ENCODE measurements at regions not wholly inside any gene's neighbourhood (a gene's known extent, or its start where the extent isn't known, plus 50 kb on each side); places are given as distances from the start of the nearest gene placed in this dataset.
A peak's percentile ranks its signal among the peaks of the same experiment; 100 is the strongest.

- no peaks in the 10 kb centered on the region for H3K4me1 ChIP-seq
- no peak overlapping the region for H3K4me3 ChIP-seq
- peaks cover 20 to 33% of the 10 kb centered on the region in 2 donors for H3K36me3 ChIP-seq
- intact Hi-C loops (cut with DNase I) = no loop called here
- H3K27ac ChIP-seq = no peak overlapping the region
- DNase-seq (ENCODE audit: low spot score in 2 of 2) = peak in 1 of 2 donors; percentile 35
- H3K27me3 ChIP-seq = no peaks in the 10 kb centered on the region
- H3K9me3 ChIP-seq = no peaks in the 10 kb centered on the region
- TF ChIP-seq CTCF (IDR thresholded peaks at IDR 0.05) = no peak
Measured at GRCh38 chr16:27703121-27703520, 153.2 kb downstream of the KATNIP start.

GRCh38 chr16:27703545-27703944 is 153.6 kb downstream of the KATNIP start:
- Histone ChIP-seq H3K36me3 (peaks cover 16 to 29% of the 10 kb centered on the region in 2 donors), H3K27ac (no peak overlapping the region)
- no peak for TF ChIP-seq CTCF (IDR thresholded peaks at IDR 0.05)

GRCh38 chr16:27704252-27704651 is 154.3 kb downstream of the KATNIP start:
- no peak for TF ChIP-seq CTCF (IDR thresholded peaks at IDR 0.05)
- intact Hi-C loops (cut with DNase I) = no loop called here
- no peaks in the 10 kb centered on the region for H3K4me1 ChIP-seq
- no peaks in the 10 kb centered on the region for H3K9me3 ChIP-seq
- DNase-seq (ENCODE audit: low spot score in 2 of 2) = no peak
- H3K27me3 ChIP-seq = no peaks in the 10 kb centered on the region
- H3K27ac ChIP-seq = no peak overlapping the region
- H3K4me3 ChIP-seq = no peak overlapping the region
- H3K36me3 ChIP-seq = peaks cover 10 to 24% of the 10 kb centered on the region in 2 donors

More at GRCh38 chr16:27703545-27703944, 153.6 kb downstream of the KATNIP start:
- intact Hi-C loops (cut with DNase I) = no loop called here
- Histone ChIP-seq H3K27me3 (no peaks in the 10 kb centered on the region), H3K9me3 (no peaks in the 10 kb centered on the region), H3K4me1 (no peaks in the 10 kb centered on the region), H3K4me3 (no peak overlapping the region)
- DNase-seq (ENCODE audit: low spot score in 2 of 2) = no peak

- intact Hi-C loops (cut with DNase I) = no loop called here
- no peak for TF ChIP-seq CTCF (IDR thresholded peaks at IDR 0.05)
- DNase-seq (ENCODE audit: low spot score in 2 of 2) = no peak
- peaks cover 10 to 28% of the 10 kb centered on the region in 2 donors for H3K36me3 ChIP-seq
- no peak overlapping the region for H3K4me3 ChIP-seq
- H3K27me3 ChIP-seq = no peaks in the 10 kb centered on the region
- no peaks in the 10 kb centered on the region for H3K4me1 ChIP-seq
- no peaks in the 10 kb centered on the region for H3K9me3 ChIP-seq
- no peak overlapping the region for H3K27ac ChIP-seq
Measured at GRCh38 chr16:27706156-27706865, 156.4 kb downstream of the KATNIP start.

- Histone ChIP-seq H3K36me3 (peaks cover 10 to 28% of the 10 kb centered on the region in 2 donors), H3K4me3 (no peak overlapping the region), H3K4me1 (no peaks in the 10 kb centered on the region), H3K27ac (no peak overlapping the region), H3K9me3 (no peaks in the 10 kb centered on the region), H3K27me3 (no peaks in the 10 kb centered on the region)
- no peak for DNase-seq (ENCODE audit: low spot score in 2 of 2)
- no peak for TF ChIP-seq CTCF (IDR thresholded peaks at IDR 0.05)
- intact Hi-C loops (cut with DNase I) = no loop called here
Measured at GRCh38 chr16:27706866-27707685, 157.1 kb downstream of the KATNIP start.
